RPMI8226 (cell line): ENCODE measurements at regions not wholly inside any gene's neighbourhood (a gene's known extent, or its start where the extent isn't known, plus 50 kb on each side); places are given as distances from the start of the nearest gene placed in this dataset.

Experiments used
- DNase-seq: peaks from one replicate; pipeline ENCODE4 v3.0.0-alpha.2; 2015

DNA sequence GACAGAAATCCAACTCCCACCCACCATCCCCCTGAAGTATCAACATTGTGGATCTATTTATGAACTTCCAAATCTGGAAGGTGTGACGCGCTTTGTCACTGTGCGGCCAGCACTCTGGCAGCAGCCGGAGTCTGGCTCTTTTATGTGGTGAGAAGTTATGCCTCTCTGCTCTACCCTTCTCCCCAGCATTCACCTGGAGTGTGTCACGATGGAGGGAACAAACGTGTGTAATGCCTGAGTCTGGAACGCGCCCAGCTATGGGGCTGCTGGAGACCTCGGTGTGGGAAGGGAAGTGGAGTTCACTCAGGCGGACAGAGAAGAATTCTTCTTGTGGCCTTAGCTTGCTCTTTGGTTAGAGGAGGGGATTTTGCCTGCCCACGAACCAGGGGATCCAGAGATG, 222.1 kb upstream of the RPL34 start:
- no peak for DNase-seq

DNA sequence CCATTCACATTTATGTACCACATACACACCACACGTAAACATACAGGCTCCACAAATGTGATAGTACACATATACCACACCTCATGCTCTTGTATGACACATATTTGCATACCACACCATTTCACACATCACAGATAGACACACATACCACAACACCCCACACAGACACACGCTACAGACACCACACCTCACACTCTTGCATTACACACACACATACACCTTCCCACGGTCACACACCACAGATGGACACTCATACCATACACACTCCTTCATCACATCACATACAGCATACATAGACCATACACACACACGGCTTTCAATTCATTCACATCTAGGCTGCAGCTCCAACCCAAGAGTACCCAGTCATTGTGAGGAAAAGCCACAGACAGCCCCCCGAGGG, 222.5 kb upstream of the RPL34 start:
- DNase-seq, result no peak

DNA sequence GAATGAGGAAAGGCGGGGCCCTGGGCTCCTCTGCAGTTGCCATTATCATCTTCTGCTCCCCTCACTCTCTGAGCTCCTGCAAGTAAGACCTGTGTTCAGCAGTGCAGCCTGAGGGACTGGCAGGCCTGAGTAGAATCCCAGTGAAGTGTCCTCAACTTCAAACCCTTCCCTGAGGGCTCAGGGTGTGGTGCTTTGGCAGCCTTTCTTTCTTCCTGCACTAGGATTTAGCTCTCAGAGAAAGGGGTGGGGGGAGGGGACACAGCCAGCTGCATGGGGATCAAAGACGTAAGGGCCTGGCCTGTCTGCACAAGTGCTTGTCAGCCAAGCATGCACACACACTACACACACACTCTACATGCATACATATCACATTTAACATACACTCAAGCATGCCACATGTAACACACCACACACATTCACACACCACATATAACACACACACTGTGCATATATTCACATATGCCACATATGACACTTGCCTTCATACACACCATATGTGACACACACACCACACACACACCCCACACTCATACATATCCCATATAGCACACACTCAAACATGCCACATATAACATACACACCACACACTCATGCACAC, 223.4 kb upstream of the RPL34 start:
- no peak for DNase-seq

DNA sequence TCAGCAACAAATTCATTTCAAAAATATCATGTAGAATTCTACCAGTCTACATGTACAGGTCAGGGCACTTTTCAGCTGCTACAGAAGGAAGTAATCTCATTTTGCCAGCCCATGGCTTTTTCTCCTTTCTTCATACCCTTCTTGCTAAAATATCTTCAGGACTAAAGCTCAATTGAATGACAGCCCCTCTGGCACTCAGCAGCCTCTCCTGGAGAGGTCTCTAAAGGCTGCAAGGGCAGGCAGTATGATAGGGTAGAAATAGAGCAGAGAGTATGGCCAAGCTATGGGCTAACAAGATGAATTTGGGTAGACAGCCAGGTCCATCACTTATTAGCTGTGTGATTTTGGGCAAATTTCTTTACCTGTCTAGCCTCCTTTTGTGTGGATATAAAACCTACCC, 224.6 kb upstream of the RPL34 start:
- DNase-seq, result no peak

DNA sequence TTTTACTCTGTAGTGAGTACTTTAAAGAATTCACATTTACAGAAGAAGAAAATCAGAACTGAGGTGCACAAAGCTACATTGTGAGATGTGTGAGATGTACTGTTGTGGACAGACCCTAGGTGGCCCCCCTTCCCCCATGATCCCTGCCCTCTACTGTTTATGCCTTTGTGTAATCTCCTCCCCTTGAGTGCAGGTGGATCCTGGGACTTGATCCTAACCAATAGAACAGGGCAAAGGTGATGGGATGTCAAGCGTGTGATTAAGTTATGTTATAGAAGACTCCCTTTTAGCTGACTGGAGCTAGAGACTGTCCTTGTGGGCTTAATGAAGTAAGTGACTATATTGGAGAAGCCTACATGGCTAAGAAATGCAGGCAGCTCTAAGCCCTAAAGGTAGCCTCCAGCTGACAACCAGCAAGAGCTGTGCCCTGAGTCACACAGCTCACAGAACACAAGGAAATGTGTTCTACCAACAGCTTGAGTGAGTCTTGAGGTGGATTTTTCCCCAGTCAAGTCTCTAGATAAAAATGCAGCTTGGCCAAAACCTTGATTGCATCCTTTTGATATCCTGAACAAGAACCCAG, 225.2 kb upstream of the LEF1 start:
- no peak for DNase-seq

DNA sequence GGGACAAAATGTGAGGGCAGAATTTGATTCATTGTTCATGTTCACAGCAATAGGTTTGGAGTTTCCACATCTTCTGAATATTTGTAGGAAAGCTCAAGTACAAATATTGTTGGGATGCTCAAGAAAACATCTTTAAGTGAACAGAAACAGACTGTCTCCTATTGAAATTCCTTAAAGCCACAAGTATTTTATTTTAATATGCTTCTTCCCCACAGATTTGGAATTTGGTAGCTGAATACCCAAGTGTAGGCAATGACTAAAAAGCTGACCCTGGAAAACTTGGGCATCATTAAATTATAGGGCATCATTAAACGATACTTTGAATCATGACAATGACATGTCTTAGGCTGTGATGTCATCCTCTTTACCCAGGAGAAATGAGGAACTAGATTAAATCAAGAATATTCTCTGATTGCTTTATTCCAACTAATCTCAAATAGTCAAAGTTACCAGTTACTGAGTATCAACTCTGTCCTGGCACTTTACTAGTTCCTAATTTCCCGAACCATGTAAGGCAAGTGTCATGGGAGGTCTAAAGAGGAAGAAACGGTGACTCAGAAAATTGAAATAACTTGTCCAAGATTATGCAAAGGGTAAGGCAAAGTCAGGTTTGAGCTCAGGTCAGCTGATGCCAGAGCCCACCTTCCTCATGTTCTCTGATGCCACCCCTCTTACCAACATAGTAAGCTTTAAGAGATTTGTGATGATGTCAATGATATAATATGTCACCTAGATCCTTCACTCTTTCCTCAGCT, 223.1 kb upstream of the LEF1 start:
- no peak for DNase-seq

DNA sequence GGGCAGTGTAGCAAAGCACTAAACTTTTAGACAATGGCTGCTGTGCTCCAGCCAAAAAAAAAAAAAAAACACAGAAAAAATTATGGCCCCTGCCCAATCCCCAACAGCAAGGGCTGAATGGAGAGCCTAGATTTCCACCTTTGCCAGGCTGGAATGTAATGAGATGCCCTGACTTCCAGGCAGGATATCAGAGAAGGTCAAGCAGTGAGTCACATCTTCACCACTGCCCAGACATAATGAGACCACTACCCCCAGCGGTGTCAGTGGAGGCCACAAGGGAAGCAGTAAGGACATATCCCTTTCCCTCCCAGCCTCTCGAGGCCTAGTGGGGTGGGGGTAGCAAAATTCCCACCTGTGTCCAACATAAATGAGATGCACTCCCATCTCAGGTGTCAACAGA, 216.3 kb upstream of the LEF1 start:
- no peak for DNase-seq

DNA sequence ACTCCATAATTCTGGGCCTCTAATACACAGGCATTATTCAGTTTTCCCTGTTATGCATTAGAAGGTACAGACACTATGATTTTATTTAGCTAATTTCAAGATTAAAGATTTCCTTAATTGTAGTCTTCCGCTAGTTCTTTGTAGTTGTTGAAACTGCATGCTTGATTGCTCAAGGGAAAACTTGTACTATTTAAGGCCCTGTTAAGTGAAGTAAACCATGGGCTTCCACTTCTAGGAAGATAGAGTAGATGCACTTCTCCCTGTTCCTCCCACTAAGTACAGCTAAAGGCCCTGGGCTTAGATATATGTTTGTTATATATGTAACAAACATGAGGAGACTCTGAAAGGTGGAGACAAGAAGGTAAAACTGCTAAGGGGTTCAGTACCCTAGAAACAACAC, 215.8 kb upstream of the LEF1 start:
- DNase-seq, result no peak

DNA sequence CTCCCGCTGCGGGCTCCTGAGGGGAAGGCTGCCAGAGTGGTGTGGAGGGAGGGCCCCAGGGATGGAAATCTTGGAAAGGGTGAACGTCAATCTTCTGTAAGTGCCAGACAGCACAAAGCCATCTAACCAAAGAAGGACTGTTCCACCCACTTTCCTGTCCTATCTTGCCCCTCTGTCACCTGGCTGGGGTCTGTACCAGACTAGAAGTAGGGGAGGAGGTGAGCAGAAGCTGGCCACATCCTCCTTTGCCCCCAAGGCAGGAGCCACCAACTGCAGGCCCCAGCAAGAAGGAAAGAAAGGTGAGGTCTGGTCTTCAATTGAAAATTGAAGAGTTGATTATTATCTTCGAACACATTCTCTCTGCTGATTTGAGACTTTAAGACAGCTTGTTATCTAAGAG, 214.4 kb upstream of the LEF1 start:
- DNase-seq, result no peak

DNA sequence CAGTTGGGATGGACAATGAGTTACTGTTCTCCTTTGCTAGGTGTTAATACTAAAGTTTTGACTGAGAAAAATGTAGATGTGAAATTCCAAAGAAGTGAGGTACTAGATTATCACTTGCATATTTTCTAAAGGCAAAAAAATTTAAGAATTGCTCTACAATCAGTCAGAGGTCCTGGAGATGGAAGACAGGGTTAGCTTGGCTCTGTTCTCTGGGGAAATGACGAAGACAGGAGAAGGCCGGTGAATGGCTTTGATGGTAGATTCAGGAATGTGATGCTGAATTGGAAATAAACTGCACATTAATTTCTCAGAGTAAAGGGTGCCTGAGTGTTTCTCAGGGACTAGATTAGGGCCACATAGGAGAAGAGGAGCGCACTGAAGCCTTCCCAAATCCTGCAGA, 214.0 kb upstream of the LEF1 start:
- no peak for DNase-seq

DNA sequence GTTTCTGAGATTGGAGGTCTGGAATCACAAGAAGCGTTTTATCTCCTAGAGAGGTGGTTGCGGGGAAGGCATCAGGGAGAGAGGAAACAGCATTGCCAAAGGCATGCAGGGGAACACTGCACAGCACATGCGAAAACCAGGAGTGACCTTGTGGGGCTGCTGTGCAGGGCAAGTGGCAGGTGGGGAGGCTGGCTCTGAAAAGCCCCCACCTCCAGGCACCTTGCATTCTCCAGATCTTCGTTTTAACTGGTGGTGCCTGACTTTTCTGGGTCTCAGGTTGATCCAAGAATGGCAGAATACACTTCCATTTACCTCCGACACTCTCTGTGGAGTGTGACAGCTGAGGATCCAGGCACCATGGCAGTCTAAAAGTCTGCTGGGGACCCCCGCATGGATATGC, 209.4 kb upstream of the LEF1 start:
- no peak for DNase-seq

DNA sequence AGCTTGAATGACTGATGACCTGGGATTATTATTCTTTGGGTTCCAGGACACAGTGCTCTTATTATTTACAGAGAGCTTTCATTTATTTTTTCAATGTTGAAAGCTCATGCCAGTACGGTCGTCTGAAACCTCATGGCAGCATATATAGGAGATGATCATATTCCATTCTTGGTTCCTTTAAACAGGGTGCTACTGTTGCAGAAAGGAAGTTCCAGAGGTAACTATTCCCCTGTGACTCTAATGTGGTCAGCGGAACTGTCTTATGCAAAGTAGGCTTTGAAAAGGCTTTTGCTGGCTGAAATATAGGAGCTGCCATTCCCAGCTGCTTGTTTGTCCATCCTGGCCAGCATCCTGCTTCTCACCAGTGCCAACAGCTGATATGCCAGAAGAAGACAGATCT, 208.3 kb upstream of the LEF1 start:
- DNase-seq, result no peak

DNA sequence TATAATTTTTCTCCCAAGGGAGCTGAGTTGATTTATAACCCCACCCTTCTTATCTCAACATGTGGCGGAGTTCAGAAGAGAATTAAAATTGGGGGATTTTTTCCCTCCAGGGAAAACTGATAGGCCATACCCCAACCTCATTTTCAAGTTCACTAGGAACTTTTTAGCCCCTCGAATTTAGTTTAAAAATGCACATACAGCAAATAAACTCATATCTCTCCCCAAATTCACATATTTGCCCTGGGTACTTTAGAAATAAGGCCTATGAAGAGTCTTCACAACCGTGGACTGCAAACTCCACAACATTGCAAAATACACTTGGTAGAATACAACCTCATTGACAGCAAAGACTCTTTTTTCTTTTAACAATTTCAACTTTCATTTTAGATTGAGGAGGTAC, 206.7 kb upstream of the LEF1 start:
- DNase-seq, result no peak

DNA sequence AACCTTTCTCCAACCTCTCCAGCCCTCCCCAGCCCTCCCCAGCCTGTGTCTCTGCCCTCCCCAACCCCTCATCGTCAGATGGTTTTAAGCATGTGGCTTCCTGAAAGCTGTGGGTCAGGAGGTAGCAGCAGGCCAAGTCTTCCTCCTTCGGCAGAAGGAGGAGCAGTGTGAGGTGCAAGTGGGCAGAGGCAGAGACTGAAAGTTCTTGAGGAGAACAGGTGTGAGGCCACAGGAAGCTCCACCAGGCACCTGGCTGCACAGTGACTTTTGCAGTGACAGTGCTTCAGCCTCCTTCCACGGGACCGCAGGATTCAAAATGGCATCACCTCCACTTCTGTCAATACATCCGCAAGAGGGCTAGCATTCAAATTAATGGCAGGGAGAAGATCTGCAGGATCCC, 203.9 kb upstream of the LEF1 start:
- peak; percentile 15 for DNase-seq

DNA sequence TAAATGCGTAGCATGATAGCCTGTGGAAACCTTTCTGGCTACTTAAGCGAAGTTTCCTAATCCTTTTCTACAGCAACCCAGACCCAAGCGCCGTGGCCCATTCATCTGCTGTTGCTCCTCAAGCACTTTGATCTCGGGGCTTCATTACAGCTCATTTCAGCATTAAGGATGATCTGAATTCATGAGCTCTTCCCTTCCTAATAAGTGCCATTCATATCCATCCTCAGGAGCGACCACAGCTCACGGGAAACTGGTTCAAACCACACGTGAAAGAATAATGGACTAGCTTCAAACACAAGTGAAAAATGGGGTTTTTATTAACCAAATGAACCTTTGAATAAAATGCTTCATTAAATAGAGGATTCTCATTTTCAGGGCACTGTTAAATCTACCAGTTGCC, 202.6 kb upstream of the LEF1 start:
- no peak for DNase-seq

DNA sequence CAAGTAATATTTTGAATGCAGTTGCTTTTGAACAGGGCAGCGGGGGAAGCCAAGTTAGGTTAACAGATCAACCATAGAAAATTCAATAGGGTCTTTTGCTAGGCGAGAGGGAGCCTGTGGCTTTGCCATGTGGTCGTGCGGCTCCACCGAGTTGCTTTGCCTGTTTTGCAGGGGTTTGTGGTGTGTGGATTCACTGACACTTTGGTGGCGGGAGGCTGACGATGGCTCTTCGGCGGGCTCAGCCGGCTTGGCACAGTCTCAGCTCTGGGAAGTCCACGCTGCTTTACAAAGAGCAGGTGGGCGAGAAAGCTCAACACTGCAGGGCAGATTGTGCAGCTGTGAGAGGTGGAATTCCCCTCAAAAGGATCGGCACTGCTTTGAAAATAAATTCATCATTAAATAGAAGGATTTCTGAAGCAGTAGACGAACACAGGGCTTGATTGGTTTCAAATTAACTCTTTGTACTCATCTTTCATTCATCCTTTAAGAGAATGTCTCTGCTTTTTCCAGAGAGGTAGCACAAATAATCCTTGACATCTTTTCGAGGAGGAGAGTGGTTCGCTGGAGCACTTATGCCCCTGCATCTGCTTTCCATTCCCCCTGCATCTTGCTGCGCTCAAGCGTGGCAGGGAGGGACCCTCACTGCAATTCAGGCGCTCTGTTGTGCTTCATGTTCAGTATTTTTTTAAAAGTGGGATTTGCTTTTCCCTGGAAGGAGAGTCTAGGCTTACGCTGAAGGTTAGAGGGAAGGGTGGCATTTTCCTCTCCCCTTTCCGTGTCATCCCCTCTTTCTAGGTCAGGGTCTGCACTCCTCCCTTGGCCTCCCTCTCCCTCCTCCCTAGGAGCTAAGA, 201.8 kb upstream of the LEF1 start:
- DNase-seq, result peak; percentile 6

DNA sequence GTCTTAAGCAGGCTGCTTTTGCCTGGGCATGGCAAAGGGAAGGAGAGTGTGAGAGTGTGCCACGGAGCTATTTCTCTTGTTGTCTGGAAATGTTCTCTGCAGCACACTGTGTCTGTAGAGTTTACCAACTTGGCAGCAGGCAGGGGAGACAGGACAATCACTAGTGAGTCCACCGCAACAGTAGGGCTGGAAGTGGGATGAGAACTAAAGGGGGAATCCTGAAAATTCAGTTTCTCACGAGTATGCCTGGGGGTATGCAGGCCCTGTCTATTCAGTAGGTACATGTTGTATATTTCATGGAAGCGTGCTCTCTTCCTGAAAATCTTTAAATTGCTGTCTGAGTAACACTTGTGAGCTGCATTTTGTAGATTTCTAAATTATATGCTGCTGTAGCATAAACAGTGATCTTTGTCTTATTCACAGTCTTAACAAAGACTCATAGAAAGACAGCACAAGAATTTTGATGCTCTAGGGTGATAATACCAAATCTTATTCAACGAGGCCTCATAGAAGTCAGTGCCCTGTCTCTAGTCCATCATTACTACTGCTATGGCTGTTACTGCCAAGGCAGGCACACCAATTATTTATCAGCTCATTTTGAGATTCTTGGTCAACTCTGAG, 200.4 kb upstream of the LEF1 start:
- DNase-seq, result no peak

DNA sequence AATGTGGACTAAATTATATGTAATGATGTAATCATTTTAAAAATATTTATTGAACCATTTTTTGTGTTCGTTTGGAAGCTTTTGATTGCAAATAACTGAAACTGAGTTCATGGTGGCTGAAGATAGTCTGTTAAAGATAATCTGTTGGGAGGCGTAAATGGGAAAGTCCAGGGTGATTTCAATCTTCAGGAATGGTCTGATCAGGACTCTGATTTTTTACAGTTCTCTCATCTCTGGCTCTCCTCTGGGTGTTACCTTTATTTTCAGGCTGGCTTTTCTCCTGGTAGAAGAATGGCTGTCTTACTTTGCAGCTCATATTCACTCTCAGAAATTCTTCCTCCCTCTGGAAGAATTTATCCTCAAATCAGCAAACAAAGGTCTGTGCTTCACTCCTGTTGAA, 199.0 kb upstream of the LEF1 start:
- no peak for DNase-seq

DNA sequence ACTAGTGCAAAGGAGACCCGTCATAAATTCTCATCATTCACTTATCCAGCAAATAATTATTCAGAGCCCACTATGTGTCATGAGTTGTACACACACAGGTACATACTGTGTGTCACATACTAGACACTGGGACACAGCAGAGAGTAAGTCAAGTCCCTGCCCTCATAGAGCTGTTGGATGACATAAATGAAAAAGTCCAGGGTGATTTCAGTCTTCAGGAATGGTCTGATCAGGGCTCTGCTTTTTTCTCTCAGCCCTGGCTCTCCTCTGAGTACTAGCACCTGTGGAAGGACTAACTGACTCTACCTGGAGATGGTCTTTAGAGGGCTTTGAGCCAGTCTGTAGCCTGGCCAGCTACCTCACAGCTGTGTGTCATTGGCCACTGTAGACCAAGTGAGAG, 198.0 kb upstream of the LEF1 start:
- DNase-seq, result no peak

DNA sequence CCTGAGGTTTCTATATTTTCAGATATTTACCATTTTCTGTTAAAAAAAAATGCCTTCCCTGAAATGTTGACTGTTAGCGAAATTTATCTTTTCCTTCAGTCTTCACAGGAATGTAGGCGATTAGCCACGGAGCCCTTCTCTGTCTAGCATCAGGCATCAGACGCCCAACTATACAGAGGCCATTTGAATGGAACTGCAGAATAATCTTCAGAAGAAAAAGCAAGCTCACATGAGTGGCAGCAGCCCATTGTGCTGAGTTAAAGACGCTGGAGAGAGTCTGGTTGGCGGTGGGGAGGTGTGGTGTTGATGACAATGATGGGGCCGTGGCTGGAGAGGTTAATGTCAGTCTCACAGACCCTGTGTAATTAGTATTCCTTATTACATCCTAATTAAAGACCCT, 196.8 kb upstream of the LEF1 start:
- DNase-seq, result no peak

DNA sequence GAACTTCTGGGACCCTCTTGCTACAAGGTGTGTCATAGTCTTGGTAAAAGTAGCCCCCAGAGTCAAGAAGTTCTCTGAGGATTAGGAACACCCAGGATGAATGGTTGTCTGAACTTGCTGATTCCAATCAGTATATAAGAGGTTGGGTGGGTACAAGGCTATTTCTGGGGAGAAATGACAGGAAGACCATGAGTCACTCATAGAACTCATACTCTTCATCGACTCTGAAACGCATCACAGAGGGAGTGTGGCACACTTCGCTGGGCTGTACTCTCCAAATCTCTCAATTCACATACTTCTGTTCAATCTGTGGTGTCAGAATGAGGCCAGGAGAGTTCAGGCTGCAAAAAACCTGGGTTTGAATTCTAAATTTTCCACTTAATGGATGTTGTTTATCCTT, 193.2 kb upstream of the LEF1 start:
- no peak for DNase-seq

DNA sequence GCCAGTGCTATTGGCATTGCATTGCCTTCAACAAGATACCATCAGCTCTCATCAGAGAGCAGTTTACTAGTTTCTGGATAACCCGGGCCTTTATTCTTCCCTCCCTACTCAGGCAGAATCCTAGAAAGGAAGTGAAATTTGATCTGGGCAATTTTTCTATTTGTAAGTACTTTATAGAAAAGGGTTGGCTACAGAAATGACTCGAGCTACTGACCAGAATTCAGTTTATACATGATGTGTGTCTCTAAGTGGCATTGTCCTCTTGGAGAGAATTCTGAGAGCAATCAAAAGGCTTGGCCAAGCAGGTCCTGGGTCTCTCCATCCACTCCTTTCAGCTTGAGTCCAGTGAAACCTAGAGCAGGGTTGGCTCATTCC, 192.7 kb upstream of the LEF1 start:
- no peak for DNase-seq

DNA sequence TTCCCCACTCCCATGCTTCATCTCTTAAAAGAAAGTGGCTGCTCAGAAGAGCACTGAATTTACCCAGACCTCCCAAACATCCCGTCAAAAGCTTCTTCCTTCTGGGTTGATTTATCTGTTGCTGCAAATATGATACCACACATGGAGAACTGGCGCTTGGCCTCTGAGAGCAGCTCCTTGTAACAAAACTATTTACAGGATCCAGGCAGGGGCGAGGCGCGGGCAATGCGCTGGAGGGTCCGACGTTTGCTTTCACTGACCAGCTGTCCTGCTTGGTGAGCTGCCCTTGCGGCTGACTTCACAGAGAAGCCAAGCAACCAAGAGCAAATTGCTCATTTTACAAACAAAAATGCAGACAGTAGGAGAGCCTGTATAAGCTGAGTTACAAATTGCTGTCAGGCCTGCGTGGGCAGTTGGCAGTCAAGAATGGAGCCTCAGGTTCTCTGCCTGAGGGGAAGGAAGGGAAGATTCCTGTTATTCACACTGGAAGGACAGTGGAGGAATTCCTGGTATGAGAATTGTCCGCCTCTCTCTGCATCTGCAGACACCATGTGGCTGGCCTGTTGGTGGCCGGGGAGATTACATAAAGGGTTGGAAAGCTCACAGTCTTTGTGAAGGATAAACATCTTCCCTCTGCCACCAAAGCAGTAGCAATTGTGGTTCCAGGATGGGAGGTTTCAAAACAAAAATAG, 192.2 kb upstream of the LEF1 start:
- no peak for DNase-seq
